Astrocyte of the cerebellum (primary cell): ENCODE measurements at regions not wholly inside any gene's neighbourhood (a gene's known extent, or its start where the extent isn't known, plus 50 kb on each side); places are given as distances from the start of the nearest gene placed in this dataset.

Source experiments
- DNase-seq: peaks from one replicate; pipeline ENCODE4 v3.0.0-alpha.2; 2011; ENCODE audit warnings: low read depth
- H3K4me3 ChIP-seq: 2 replicates; pipeline ENCODE4 v1.5.1; 2011; ENCODE audit warnings: mild to moderate bottlenecking, low read depth, low read length, moderate library complexity
- CTCF ChIP-seq: IDR thresholded peaks from 2 replicates; pipeline ENCODE4 v1.5.1; 2012; ENCODE audit warnings: low read length, low read depth, moderate library complexity, mild to moderate bottlenecking; ENCODE audit errors: missing control alignments
- in situ Hi-C: cut with HindIII; loops from 2 replicates; pipeline ENCODE4 v1.10.0; 2017; ENCODE audit warnings: low sequenced_read_pairs

GRCh38 chr3:78398401-78398800 lies 1358.5 kb downstream of the ROBO2 start:
- H3K4me3 ChIP-seq = no peak overlapping the region
- DNase-seq = no peak
- in situ Hi-C loops = no loop called here
- no peak for TF ChIP-seq CTCF

GRCh38 chr3:78402720-78403119 lies 1362.8 kb downstream of the ROBO2 start:
- no peak overlapping the region for H3K4me3 ChIP-seq
- in situ Hi-C loops = no loop called here
- no peak for TF ChIP-seq CTCF
- no peak for DNase-seq

- DNase-seq = no peak
- in situ Hi-C loops = no loop called here
- TF ChIP-seq CTCF = no peak
- no peak overlapping the region for H3K4me3 ChIP-seq
These were observed 1362.1 kb downstream of the ROBO1 start for GRCh38 chr3:78405745-78406144.

GRCh38 chr3:78406396-78406795 lies 1361.4 kb downstream of the ROBO1 start:
- no peak for TF ChIP-seq CTCF
- in situ Hi-C loops = no loop called here
- no peak overlapping the region for H3K4me3 ChIP-seq
- DNase-seq = no peak

- H3K4me3 ChIP-seq = no peak overlapping the region
- no peak for DNase-seq
- no peak for TF ChIP-seq CTCF
- in situ Hi-C loops = no loop called here
These were observed 1357.7 kb downstream of the ROBO1 start for GRCh38 chr3:78410077-78410476.

- in situ Hi-C loops = no loop called here
- TF ChIP-seq CTCF = no peak
- DNase-seq = no peak
- H3K4me3 ChIP-seq = no peak overlapping the region
These were observed 1353.5 kb downstream of the ROBO1 start for GRCh38 chr3:78414261-78414660.

- no peak for TF ChIP-seq CTCF
- in situ Hi-C loops = loop anchor here (10.0 kb wide), 1 partner anchor 56 kb away; no protein-coding TSS in a partner anchor
- DNase-seq = no peak
- no peak overlapping the region for H3K4me3 ChIP-seq
These were observed 1347.2 kb downstream of the ROBO1 start for GRCh38 chr3:78420611-78421010.
